NCI-H524 (cell line): ENCODE measurements at regions not wholly inside any gene's neighbourhood (a gene's known extent, or its start where the extent isn't known, plus 50 kb on each side); places are given as distances from the start of the nearest gene placed in this dataset.

Experiments used
- DNase-seq, 2 experiments: peaks; one replicate each; lab custom pipeline; 2025; lab: John Stamatoyannopoulos, UW

DNA sequence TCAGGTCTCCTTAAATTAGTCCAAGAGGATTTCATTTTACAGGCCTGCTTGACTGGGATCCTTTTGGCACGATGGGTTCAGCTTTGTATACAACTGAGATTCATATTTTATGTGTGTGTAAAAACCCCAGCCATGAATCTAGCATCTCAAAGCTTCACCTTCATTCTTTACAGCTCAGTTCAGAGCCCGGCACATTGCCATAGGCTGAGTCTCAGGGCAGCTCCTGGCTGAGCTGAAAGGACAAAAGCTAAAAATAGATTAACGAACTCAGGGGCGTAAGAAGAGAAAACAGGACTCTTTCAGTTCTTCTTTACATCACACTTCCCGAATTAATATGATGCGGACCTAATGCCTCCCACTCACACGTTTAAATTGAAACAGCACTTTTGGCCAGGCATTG, 262.8 kb upstream of the PBX1 start:
- no peak for DNase-seq

DNA sequence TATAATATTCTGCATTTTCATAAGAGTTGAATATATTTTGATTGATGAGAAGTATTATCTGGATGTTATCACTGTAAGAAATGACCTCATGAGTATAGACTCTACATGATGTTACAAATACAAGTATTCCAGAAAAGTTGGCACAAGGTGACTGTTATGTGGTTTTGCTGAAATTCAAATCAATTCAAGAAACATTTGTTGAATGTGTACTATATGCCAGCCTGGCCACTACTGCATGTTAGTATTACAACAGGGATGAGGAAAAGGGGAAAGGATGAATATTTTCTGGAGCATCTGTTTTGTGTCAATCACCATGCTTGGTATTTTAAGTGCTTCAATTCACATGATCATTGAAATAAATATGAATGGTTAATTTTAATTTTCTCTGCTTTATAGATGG, 250.9 kb upstream of the PBX1 start:
- no peak for DNase-seq

DNA sequence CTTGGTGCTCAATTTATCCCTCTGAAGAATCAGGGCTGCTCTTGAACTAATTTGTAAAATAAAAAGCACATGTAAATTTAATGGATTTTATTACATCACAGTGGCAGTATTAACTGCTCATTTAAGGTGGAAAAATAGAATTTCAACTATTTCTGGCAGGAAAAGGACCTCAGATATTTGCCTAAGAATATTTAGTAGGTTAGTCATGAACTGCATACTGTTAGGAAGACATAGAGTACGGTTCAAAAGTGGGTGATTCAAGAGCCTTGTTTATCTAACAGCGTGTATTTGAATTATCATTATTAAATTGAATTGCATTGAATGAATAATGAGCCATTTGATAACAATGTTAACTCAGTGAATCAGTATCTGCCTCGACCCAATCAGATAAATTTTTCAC, 248.8 kb upstream of the PBX1 start:
- DNase-seq, result no peak

DNA sequence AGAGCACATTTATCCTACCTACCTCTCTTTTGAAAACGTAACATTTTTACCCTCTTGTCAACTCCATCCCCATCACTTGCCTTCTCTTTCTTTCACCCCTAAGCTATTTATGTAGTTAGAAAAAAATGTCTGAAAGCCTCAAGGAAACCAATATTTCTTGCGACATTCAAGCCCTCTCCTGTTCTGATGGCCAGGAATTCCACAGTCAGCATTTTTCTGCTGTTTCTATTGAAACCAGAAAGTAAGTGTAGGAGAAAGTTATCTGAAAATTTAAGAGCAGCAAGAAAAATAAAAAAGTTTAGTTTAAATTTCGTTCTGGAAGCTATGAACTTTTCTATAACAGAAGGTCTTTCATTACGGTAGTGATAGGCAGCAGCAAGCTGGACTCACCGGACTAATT, 247.6 kb upstream of the PBX1 start:
- no peak for DNase-seq

DNA sequence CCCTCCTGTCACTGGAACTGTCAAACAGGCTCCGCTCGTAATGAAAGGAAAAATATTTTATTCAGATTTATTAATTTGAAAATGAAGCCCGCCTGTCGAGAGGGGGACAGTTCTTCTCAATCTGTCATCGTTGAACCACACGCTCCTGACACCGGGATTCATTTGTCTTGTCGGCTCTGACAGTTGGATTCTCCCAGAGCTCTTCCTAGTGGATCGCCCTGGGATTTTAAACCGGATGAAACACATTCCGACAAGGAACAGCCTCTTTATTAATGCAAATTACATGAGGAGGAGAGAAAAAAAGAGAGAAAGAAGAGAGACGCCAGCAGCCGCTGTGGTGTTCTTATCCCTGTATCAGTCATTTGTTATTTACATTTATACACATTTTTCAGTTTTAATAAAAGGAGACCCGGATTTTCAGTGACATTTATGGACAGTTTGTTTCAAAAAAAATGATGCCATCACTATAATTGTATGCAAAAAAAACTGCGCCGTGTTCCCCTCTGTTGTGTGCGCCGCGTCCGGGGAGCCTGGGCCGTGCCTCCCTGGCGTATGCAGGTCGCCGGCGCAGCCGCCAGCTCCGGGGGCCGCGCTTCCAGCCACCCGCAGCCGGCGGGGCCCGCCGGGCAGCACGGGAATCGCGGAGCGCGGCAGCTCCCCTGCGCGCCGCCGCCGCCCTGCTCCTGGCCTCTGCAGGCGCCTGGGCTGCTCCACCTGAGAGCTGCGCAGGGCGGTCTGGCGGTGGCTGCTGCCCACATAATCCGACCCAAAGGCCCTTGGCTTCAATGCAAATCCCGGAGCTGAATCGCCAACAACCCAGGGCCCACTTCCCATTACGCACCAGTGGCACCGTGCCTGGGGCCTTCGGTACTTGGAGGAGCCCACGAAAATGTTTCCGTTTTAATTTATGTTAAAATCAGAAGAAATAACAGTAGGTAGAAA, 237.9 kb upstream of the PBX1 start:
- peak; percentile 10 to 52 for DNase-seq

DNA sequence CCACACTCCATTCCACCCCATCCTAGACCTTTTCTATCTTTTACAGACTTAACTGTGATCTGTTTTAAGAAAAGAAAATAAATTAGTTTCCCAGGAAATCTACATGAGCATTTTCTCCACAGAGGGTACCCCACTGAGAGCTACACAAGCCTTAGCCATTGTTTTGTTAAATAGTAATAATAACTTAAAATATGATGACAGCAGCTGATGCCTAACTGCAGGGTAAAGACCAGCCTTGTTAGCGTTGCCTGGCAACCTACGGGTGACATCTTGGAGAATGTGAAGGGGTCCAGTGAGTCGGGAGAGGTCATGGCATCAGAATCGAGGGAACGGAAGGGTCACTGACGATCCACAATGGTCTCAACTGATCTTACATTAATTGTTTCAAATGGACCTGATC, 233.2 kb upstream of the PBX1 start:
- DNase-seq, result no peak

DNA sequence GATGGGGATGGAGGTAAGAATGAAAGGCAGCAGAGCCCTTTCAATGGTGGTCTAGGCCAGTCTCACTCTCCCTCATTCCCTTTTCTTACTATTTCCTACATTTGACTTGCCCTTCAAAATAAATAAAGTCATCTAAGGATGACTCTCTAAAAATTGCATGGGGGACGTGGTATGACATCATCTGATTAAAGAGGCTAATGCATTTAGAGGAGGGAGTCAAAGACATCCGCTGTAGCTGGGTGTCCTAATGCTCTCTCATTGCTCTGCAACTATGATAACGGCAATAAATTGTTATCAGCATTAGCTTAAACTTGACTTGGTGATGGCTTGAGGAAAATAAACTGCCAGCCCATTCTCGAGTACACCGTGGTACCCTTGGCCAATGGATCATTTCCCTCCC, 225.6 kb upstream of the PBX1 start:
- no peak for DNase-seq

DNA sequence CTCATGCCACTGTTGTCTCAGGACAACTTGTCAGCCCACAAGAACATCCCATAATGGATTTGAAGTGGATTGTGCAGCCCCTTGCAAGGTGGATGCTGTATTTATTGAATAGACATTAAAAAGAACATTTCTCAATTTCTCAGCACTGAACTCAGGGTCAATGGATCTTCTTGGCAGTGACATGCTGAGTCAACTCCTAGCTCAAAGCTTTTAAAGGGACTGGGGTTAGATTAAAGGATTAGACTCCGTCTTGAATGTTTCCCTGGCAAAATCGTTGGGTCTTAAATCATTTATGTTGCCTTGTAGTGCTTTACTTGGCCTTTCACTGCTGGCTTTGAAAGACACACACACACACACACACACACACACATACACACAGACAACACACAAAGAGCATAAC, 221.6 kb upstream of the PBX1 start:
- no peak for DNase-seq

DNA sequence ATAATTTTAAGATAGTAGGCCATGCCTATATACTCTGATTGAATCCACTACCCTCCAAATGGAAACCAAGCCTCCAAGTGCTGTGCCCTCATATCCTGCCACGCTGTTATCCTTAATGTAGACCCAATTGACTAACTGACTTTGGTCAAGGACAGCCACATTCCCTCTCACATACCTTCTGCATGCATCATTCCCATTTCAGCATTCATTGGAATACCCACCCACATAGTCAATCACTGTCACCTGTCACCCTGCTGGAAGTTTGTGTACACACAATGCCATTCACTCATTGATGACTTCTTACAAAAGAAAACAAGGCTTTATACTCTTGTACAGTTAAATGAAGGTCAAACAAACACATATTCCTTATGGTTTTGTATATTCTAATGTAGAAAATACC, 221.1 kb upstream of the PBX1 start:
- DNase-seq, result no peak

DNA sequence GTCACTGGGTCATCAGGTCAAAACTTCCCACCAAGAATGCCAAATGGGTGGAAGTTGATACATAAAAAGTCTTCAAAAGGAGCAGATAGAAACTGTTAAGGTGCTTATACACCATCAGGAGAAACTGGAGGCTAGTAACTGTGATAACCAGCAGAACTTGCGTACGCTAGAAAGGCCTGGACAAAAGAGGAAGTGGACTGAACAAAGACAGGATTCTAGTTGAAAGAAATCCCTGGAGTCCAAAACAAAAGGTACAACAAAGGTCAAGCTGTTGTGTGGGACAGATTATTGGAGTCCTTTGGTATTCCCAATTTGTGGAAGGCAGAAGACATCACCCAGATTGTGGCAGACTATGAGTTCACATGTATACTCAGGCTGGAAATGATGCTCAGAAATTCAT, 215.8 kb upstream of the PBX1 start:
- DNase-seq, result no peak

DNA sequence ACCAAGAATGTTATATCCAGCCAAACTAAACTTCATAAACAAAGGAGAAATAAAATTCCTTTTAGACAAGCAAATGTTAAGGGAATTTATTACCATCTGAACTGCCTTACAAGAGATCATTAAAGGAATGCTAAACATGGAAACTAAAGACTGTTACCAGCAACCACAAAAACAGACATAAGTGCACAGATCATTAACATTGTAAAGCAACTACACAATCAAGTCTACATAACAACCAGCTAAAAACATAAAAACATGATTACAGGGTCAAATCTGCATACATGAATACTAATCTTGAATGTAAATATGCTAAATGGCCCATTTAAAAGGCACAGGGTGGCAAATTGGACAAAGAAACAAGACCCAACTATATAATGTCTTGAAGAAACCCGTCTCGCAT, 211.0 kb upstream of the PBX1 start:
- no peak for DNase-seq

DNA sequence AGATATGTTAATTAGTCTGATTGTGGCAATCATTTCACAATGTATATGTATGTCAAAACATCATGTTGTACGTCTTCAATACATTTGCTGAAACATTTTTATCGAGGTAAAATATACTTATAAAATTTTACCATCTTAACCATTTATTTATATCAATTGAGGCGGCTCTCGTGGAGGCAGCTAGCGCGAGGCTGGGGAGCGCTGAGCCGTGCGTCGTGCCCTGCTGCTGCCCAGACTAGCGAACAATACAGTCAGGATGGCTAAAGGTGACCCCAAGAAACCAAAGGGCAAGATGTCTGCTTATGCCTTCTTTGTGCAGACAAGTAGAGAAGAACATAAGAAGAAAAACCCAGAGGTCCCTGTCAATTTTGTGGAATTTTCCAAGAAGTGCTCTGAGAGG, 202.5 kb upstream of the PBX1 start:
- no peak for DNase-seq

DNA sequence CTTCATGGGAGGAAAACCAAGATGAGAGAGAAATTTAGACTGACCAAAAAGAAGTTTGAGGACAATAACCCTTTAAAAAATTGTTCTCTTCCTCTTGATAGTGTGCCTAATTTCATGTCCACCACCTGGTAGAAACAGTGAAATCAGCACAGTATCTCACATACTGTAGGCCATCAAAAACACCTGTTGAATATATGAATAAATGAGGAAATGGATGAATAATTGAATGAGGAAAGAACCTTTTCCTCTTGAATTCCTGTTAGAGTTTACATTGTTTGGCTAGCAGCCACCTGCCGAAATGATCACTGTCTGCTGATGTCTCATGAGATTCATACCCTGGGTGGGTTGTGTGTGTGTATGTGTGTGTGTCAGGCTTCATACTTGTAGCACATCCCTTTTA, 198.7 kb upstream of the PBX1 start:
- no peak for DNase-seq

DNA sequence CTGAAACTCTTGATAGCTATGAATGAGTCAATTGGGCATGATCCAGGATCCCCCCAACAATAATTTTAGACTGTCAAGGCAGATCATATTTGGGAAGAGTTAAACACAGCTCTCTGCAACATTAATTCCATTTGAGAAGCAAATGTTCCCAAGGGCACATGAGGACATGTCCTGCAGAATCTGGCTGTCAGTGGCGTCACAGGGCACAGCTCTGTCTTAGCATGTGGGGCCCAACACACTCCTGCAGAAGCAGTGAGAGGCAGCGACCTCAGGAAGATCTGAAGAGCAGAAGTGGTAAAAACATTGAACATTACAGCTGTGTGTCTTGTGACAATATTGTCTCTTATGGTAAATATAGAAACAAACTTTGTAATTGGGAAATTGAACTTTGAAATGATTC, 197.1 kb upstream of the PBX1 start:
- DNase-seq, result no peak

DNA sequence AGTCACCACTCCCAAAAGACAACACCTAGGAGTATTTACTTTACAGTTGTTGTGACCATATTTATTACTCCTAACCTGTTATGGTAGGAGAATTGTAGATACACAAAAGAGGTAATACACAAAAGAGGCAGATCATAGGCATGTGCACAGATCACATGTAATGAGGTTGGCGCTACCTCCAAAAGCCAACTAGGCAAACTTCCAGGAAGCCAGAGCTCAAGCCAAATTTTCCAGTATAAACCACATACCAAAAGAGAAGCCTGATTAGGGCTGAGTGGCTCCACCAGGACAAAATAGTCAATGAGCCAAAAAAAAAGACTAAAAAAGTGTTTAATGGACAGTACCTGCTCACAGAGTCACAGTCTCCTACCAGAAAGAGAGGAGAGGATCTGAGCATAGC, 195.0 kb upstream of the PBX1 start:
- no peak for DNase-seq

DNA sequence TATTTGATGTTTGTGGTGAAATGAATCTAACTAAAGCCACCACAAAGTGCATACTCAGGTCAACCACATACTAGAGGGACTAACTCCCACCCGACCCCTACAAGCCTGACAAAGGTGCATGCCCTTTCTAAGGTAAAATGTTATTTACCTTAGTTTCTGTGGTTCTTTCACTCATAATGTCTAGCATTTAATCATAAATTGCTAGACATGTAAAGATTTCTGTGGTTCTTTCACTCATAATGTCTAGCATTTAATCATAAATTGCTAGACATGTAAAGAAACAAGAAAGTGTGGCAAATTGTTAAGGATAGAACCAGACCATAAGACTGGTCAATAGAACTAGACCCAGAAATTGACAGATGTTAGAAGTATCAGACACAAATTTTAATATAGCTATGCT, 193.0 kb upstream of the PBX1 start:
- no peak for DNase-seq

DNA sequence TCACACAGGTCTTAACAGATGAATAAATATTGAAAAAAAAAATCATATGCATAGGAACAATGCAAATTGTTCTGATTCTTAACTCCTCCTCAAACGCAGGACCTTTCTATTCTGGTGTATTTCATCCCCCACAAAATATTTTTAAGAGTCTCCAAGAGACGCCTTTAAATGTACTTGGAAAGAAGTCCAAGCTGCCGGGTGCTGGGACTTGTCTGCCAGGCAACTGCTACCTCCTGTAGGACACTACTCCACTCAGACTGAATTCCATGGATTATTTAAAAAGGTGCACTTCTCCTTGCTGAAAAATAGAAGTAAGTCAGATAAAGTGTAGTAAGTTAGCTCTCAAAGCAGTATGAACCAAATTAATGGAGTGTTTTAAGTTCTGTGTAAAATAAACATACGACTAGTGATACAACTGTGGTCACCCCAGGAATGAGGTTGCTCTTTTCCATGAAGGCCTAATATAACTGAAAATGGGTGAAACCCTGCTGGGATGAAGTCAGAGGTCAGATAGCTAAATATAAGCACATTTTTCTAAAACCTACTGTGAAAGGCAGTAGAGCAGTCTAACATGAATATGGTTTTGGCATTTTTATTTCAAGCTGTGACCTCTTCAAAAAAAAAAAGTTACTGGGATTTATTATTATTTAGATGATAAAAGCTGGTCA, 189.2 kb upstream of the PBX1 start:
- DNase-seq, result no peak

DNA sequence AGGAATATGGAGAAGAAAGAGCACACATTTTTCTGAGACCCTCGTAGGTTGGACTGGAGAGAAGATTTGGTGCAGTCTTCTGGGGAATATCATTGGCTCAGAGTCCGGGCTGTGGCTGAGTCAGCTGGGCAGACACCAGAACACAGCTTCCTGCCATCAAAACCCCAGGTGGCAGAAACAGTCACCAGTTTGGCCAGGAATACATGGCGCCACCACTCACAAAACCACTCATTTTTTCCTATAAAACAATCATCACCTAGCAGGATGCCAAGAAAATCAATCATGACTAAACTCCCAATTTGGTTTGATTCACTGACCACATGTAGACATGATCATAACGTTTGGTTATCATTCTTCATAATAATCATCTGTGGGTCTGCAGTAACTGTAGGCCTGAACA, 178.1 kb upstream of the PBX1 start:
- no peak for DNase-seq

DNA sequence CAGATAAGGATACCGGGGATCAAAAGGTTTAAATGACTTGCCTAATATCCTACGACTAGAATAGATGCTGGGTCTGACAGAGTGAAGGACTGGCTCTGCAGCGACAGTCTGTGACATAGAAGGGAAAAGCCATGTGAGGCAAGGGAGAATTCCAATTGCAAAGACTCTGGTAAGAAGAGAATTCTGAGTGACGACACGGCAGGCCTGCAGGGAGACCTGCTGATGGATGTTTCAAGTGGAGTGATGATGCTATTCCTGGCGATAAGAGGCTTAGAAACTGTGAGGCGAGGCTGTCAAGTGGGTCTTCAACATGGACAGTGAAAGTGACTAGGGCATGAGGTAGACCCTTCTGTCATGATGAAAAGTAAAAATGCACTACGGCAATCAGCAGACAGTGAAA, 176.6 kb upstream of the PBX1 start:
- peak; percentile 60 to 79 for DNase-seq

DNA sequence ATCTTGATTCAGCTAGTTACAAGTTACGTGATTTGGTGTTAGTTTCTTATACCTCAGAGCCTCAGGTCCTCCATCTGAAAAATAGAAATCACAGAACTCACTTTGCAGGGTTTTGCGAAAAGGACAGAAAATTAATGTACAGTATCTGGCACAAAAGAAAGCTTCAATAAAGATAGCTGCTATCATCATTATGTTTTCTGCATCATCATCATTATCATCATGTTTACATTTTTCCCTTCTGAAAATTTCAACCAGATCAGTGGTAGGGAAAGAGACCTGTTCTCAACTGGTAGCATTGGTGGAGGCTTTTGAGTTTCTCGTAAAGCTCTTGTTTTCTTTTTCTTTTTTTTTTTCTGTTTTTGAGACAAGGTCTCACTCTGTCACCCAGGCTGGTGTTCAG, 174.7 kb upstream of the PBX1 start:
- no peak for DNase-seq

DNA sequence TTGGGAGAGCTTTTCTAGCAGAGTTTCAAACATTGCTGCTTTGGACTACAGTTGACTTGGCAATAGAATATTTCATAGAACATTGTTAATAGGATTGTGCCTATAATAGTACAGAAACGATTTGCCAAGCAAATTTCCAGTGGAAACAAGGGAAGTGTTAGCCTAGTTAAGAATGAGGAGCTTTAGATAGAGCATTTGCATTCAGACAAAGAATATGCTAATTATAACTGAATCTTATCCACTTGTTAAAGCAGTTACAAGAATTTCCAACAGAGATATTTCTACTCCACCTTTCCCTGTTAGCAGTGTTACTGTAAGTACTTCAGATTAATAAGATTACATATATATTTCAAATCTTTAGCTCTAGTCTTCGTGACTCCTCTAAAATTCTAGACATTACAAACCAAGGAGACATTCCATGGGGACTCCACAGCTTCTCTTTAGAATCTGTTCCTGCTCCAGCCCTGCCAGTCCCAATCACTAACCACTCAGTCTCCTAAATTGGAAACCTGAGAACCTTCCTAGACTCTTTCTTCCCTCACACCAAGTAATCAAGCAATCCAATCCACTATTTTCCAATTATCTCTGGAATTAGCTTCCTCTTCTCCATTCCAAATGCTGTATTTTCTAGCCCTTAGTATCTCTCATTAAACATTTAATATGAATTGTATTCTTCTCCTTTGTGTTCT, 141.8 kb upstream of the PBX1 start:
- DNase-seq, result no peak

DNA sequence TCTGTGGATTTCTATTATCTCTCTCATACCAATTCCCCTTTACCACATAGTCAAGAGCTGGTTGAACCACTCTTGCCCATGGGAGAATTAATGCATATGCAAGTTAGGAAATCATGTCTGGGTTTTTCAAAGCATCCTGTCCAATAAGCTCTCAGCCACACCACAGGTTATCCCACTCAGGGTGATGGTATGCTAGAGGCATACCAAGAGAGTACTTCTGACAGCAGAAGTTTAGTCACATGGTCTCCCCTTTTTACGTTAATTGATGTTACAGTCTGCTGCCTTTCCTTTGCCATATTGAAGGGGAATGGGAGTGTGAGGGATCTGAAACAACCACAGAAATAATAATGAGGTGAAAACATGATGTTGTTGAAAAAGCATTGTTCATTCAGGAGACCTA, 135.8 kb upstream of the PBX1 start:
- DNase-seq, result no peak

DNA sequence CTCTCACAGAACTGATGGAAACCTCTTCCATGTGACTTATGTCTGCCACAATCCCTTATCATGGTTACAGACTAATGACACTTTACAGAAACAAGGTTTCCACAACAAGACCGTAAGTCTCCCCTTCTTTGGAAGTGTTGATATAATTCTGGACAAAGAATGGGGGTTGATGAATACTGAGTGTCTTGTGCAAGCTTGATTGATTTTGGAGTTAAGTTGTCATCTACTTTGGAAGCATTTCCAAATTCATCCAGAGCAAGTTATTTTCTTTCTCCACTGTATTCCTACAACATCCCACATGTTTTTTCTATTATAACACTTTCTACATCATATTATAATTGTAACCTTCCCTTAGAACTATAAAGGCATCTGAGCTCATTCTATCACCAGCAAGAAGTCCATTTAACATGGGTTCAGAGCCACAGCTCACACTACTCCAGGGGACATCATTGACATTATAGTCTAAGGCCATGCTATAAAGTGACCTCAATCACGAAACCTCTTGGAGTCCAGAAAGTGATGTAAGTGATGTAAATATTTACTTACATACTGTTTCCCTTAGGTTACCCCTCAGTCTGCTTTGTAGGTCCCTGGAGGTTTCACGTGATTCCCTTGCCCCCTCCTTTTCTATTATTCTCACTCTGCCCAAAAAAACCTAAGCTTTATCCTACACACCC, 125.7 kb upstream of the PBX1 start:
- DNase-seq, result no peak
